Uterus (tissue), 2 donors: ENCODE measurements at regions not wholly inside any gene's neighbourhood (a gene's known extent, or its start where the extent isn't known, plus 50 kb on each side); places are given as distances from the start of the nearest gene placed in this dataset.

Source experiments
- POLR2A ChIP-seq, 2 donors: fragments of 450-650 bp; IDR thresholded peaks; one replicate each; pipeline ENCODE4 v1.6.1; 2016; ENCODE audit warnings: antibody characterized with exemption in 2 of 2, mild to moderate bottlenecking in 1 of 2, moderate library complexity in 1 of 2
- TF ChIP-seq, protein P1 (sequence below), 4 experiments: fragments of 200-600 bp in 2 of 4; fragments of 450-650 bp in 2 of 4; sonication (generic) in 2 of 4; IDR thresholded peaks; one replicate each; pipeline ENCODE4 v1.5.1; 2016 to 2019; ENCODE audit warnings: antibody characterized with exemption in 4 of 4, mild to moderate bottlenecking in 2 of 4, moderate library complexity in 1 of 4

DNA sequence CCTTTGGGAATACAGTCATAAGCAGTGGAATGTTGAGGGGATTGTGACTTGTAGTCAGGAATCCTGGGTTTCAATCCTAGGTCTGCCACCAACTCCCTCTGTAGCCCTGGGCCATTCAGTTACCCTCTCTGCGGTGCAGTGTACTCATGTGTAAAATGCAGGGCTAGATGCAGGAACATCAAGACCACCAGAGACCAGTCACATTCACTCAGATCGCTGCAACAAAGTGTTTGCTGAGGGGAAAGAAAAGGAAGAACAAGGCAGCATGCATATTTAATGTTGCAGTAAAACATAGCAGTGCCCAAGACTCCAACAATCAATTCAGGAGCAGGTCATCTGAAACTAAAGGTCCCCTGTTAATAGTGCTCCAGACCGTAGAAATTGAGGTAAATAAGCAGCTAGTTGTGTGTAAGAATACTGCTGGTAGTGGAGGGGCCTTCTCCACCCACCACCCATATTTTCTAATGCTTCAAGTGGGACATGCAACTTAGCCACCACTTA lies 410.7 kb downstream of the OMA1 start:
- no peak for TF ChIP-seq POLR2A (IDR thresholded peaks at IDR 0.05)
- TF ChIP-seq, protein P1, sequence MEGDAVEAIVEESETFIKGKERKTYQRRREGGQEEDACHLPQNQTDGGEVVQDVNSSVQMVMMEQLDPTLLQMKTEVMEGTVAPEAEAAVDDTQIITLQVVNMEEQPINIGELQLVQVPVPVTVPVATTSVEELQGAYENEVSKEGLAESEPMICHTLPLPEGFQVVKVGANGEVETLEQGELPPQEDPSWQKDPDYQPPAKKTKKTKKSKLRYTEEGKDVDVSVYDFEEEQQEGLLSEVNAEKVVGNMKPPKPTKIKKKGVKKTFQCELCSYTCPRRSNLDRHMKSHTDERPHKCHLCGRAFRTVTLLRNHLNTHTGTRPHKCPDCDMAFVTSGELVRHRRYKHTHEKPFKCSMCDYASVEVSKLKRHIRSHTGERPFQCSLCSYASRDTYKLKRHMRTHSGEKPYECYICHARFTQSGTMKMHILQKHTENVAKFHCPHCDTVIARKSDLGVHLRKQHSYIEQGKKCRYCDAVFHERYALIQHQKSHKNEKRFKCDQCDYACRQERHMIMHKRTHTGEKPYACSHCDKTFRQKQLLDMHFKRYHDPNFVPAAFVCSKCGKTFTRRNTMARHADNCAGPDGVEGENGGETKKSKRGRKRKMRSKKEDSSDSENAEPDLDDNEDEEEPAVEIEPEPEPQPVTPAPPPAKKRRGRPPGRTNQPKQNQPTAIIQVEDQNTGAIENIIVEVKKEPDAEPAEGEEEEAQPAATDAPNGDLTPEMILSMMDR (IDR thresholded peaks at IDR 0.05): no peak
